ENCODE measurements at regions not wholly inside any gene's neighbourhood (a gene's known extent, or its start where the extent isn't known, plus 50 kb on each side); places are given as distances from the start of the nearest gene placed in this dataset.

GRCh38 chr4:22181736-22182135 lies 233.2 kb upstream of the KCNIP4 start:
- DNase-seq = no peak
- Histone ChIP-seq H3K4me1 (ENCODE audit: control insufficient read depth, insufficient read depth, low read length) (peaks cover 10% of the 10 kb centered on the region), H3K27ac (ENCODE audit: low read depth, low read length) (no peak overlapping the region), H3K27me3 (ENCODE audit: control insufficient read depth, insufficient read depth, low read length, poor library complexity, severe bottlenecking) (no peaks in the 10 kb centered on the region), H3K9me3 (ENCODE audit: control insufficient read depth, low read length) (peaks cover 9% of the 10 kb centered on the region), H3K36me3 (ENCODE audit: control insufficient read depth, insufficient read depth, low read length) (no peaks in the 10 kb centered on the region), H3K9ac (ENCODE audit: extremely low read depth, low read length, poor library complexity, severe bottlenecking) (no peak overlapping the region), H3K4me3 (ENCODE audit: low read length) (no peak overlapping the region)
- Mint-ChIP-seq H3K36me3 (ENCODE audit: low read depth) (peaks cover 5% of the 10 kb centered on the region), H3K4me3 (no peak overlapping the region), H3K4me1 (peaks cover 13% of the 10 kb centered on the region), H3K27ac (no peak overlapping the region), H3K27me3 (ENCODE audit: insufficient read depth) (no peaks in the 10 kb centered on the region), H3K9me3 (peaks cover 14% of the 10 kb centered on the region)
- no peak for TF ChIP-seq CTCF (conservative IDR thresholded peaks at IDR 0.05)

DNA sequence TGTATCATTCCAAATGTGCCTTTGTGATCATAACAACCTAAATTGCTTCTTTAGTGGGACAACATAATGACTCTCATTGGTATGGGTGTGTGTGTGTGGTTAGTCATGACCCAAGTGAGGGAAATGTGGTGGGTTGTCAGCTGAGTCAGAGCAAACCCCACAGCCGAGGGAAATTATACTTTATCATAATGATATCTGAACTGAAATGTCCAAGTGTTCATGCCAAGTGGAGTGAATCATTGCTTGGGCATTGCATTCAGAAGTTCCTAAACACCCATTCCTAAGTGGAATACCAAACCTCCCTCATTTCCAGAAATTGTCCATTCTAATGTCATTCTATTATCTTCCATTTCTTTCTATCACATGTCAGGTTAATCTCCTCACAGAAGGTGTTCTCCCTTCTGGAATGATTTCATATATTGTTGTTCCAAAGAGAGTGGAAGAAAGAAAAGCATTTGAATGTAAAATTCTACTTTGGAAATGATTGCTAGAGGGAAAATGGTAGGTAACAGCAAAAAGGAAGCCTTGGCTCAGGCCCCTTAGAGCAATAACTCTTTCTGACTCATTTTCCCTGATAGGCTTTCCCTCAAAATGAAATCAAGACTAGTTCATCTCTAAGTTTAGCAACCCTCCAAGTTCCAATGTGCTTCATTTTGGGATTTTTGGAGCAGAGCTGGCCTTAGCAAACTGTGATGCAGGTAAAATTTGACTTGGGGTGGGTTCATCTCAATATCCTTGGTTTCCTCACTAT lies 230.7 kb upstream of the KCNIP4 start:
- peaks cover 9% of the 10 kb centered on the region for H3K36me3 Mint-ChIP-seq (ENCODE audit: low read depth)
- Histone ChIP-seq H3K27me3 (ENCODE audit: control insufficient read depth, insufficient read depth, low read length, poor library complexity, severe bottlenecking) (no peaks in the 10 kb centered on the region), H3K4me1 (ENCODE audit: control insufficient read depth, insufficient read depth, low read length) (peaks cover 7% of the 10 kb centered on the region), H3K27ac (ENCODE audit: low read depth, low read length) (no peak overlapping the region), H3K4me3 (ENCODE audit: low read length) (no peak overlapping the region), H3K36me3 (ENCODE audit: control insufficient read depth, insufficient read depth, low read length) (no peaks in the 10 kb centered on the region), H3K9ac (ENCODE audit: extremely low read depth, low read length, poor library complexity, severe bottlenecking) (no peak overlapping the region), H3K9me3 (ENCODE audit: control insufficient read depth, low read length) (peaks cover 14% of the 10 kb centered on the region)
- H3K27ac Mint-ChIP-seq = no peak overlapping the region
- H3K9me3 Mint-ChIP-seq = peaks cover 28% of the 10 kb centered on the region
- WGBS, 2 experiments (ENCODE audit: insufficient coverage in 1 of 2, insufficient read length in 1 of 2) = 100% methylated on average over 1 of the region's 1 CpG; no CpG with 5 or more reads in 1 of the 2 experiments
- TF ChIP-seq CTCF (conservative IDR thresholded peaks at IDR 0.05) = no peak
- peaks cover 9% of the 10 kb centered on the region for H3K4me1 Mint-ChIP-seq
- H3K27me3 Mint-ChIP-seq (ENCODE audit: insufficient read depth) = no peaks in the 10 kb centered on the region
- DNase-seq = no peak
- H3K4me3 Mint-ChIP-seq = no peak overlapping the region

- Histone ChIP-seq H3K4me3 (ENCODE audit: low read length) (no peak overlapping the region), H3K4me1 (ENCODE audit: control insufficient read depth, insufficient read depth, low read length) (no peaks in the 10 kb centered on the region), H3K27ac (ENCODE audit: low read depth, low read length) (no peak overlapping the region), H3K9ac (ENCODE audit: extremely low read depth, low read length, poor library complexity, severe bottlenecking) (no peak overlapping the region), H3K36me3 (ENCODE audit: control insufficient read depth, insufficient read depth, low read length) (no peaks in the 10 kb centered on the region), H3K9me3 (ENCODE audit: control insufficient read depth, low read length) (peaks cover 20% of the 10 kb centered on the region), H3K27me3 (ENCODE audit: control insufficient read depth, insufficient read depth, low read length, poor library complexity, severe bottlenecking) (no peaks in the 10 kb centered on the region)
- Mint-ChIP-seq H3K9me3 (peaks cover 40% of the 10 kb centered on the region), H3K4me1 (no peaks in the 10 kb centered on the region), H3K4me3 (no peak overlapping the region), H3K27ac (no peak overlapping the region), H3K36me3 (ENCODE audit: low read depth) (peaks cover 9% of the 10 kb centered on the region), H3K27me3 (ENCODE audit: insufficient read depth) (no peaks in the 10 kb centered on the region)
- 100% methylated on average over 1 of the region's 1 CpG; no CpG with 5 or more reads in 1 of the 2 experiments for WGBS, 2 experiments (ENCODE audit: insufficient coverage in 1 of 2, insufficient read length in 1 of 2)
- DNase-seq = no peak
- TF ChIP-seq CTCF (conservative IDR thresholded peaks at IDR 0.05) = no peak
Measured at GRCh38 chr4:22174640-22175039, 226.1 kb upstream of the KCNIP4 start.

Data from endodermal cell (in vitro differentiated cells).